Glomerular endothelial cell (primary cell): ENCODE measurements at regions not wholly inside any gene's neighbourhood (a gene's known extent, or its start where the extent isn't known, plus 50 kb on each side); places are given as distances from the start of the nearest gene placed in this dataset.
"Not testable (repeated sequence)": the region's sequence is repeated elsewhere in the genome, so short reads cannot be mapped to it uniquely, and the experiment has no call there.

Experiments
- DNase-seq: peaks from one replicate; pipeline ENCODE4 v3.0.0-alpha.2; 2011; ENCODE audit warnings: low read depth, low spot score; ENCODE audit errors: extremely low read depth

- no peak for DNase-seq
Measured at GRCh38 chr4:158958489-158959270, 144.2 kb upstream of the RAPGEF2 start.

- no peak for DNase-seq
Measured at GRCh38 chr4:158962393-158962792, 140.5 kb upstream of the RAPGEF2 start.

- DNase-seq: not testable (repeated sequence)
Measured at GRCh38 chr4:158963282-158963681, 139.6 kb upstream of the RAPGEF2 start.

- no peak for DNase-seq
Measured at GRCh38 chr4:158964114-158964727, 138.7 kb upstream of the RAPGEF2 start.

- DNase-seq: no peak
Measured at GRCh38 chr4:158964728-158965124, 138.2 kb upstream of the RAPGEF2 start.

GRCh38 chr4:158965226-158965625 is 137.7 kb upstream of the RAPGEF2 start:
- DNase-seq: no peak

- no peak for DNase-seq
Measured at GRCh38 chr4:158966091-158966490, 136.8 kb upstream of the RAPGEF2 start.

GRCh38 chr4:158968961-158969360 is 133.9 kb upstream of the RAPGEF2 start:
- DNase-seq: no peak

GRCh38 chr4:158970812-158971211 is 132.1 kb upstream of the RAPGEF2 start:
- no peak for DNase-seq

GRCh38 chr4:158974438-158974837 is 128.4 kb upstream of the RAPGEF2 start:
- not testable (repeated sequence) for DNase-seq

- not testable (repeated sequence) for DNase-seq
Measured at GRCh38 chr4:158980711-158981110, 122.2 kb upstream of the RAPGEF2 start.

GRCh38 chr4:158991534-158992155 is 111.2 kb upstream of the RAPGEF2 start:
- DNase-seq: no peak

GRCh38 chr4:158993891-158994290 is 109.0 kb upstream of the RAPGEF2 start:
- DNase-seq: no peak

- DNase-seq: no peak
Measured at GRCh38 chr4:158995040-158995439, 107.8 kb upstream of the RAPGEF2 start.

GRCh38 chr4:158995965-158996364 is 106.9 kb upstream of the RAPGEF2 start:
- DNase-seq: no peak

GRCh38 chr4:158996669-158997074 is 106.2 kb upstream of the RAPGEF2 start:
- DNase-seq: peak; percentile 65

- no peak for DNase-seq
Measured at GRCh38 chr4:158997660-158998349, 105.1 kb upstream of the RAPGEF2 start.

- DNase-seq: no peak
Measured at GRCh38 chr4:158998624-158999023, 104.3 kb upstream of the RAPGEF2 start.

- DNase-seq: no peak
Measured at GRCh38 chr4:158999166-158999682, 103.7 kb upstream of the RAPGEF2 start.

GRCh38 chr4:158999849-159000248 is 103.0 kb upstream of the RAPGEF2 start:
- DNase-seq: no peak

GRCh38 chr4:159002950-159003349 is 99.9 kb upstream of the RAPGEF2 start:
- no peak for DNase-seq
